H9 (cell line): ENCODE measurements at regions not wholly inside any gene's neighbourhood (a gene's known extent, or its start where the extent isn't known, plus 50 kb on each side); places are given as distances from the start of the nearest gene placed in this dataset.

Source experiments
- DNase-seq: peaks from one replicate; pipeline ENCODE4 v3.0.0-alpha.2; 2017
- H2AFZ ChIP-seq: one replicate; pipeline ENCODE4 v1.6.1; 2013; ENCODE audit warnings: mild to moderate bottlenecking, low read length, control low read depth, moderate library complexity
- H2AK5ac ChIP-seq: 2 replicates; pipeline ENCODE4 v1.6.1; 2013; ENCODE audit warnings: low read length, control low read depth, mixed read lengths; ENCODE audit not compliant: insufficient read length
- H2BK120ac ChIP-seq: one replicate; pipeline ENCODE4 v1.6.1; 2013; ENCODE audit warnings: low read depth, mild to moderate bottlenecking, low read length, control low read depth, inconsistent platforms; ENCODE audit not compliant: poor library complexity, severe bottlenecking
- H2BK12ac ChIP-seq: 2 replicates; pipeline ENCODE4 v1.6.1; 2013; ENCODE audit warnings: low read length, control low read depth, mixed read lengths, low read depth; ENCODE audit not compliant: insufficient read length
- H2BK15ac ChIP-seq: 2 replicates; pipeline ENCODE4 v1.6.1; 2013; ENCODE audit warnings: low read depth, low read length, control low read depth
- H2BK20ac ChIP-seq: one replicate; pipeline ENCODE4 v1.6.1; 2013; ENCODE audit warnings: low read depth, mild to moderate bottlenecking, low read length, control low read depth, inconsistent platforms; ENCODE audit not compliant: poor library complexity, severe bottlenecking
- H2BK5ac ChIP-seq: 2 replicates; pipeline ENCODE4 v1.6.1; 2013; ENCODE audit warnings: low read length, control low read depth, mixed read lengths; ENCODE audit not compliant: insufficient read length
- H3K14ac ChIP-seq: 2 replicates; pipeline ENCODE4 v1.6.1; 2013; ENCODE audit warnings: low read length, control low read depth; ENCODE audit not compliant: insufficient read depth
- H3K18ac ChIP-seq: 2 replicates; pipeline ENCODE4 v1.6.1; 2013; ENCODE audit warnings: low read depth, mild to moderate bottlenecking, mixed read lengths, low read length, control low read depth; ENCODE audit not compliant: insufficient read length
- H3K23ac ChIP-seq: 2 replicates; pipeline ENCODE4 v1.6.1; 2013; ENCODE audit warnings: low read length, control low read depth, mixed read lengths, low read depth; ENCODE audit not compliant: insufficient read length
- H3K23me2 ChIP-seq: 2 replicates; pipeline ENCODE4 v1.6.1; 2013; ENCODE audit warnings: low read depth, mild to moderate bottlenecking, mixed read lengths, low read length, control low read depth; ENCODE audit not compliant: insufficient read length, poor library complexity, severe bottlenecking
- H3K27ac ChIP-seq: 2 replicates; pipeline ENCODE4 v1.5.1; 2013; ENCODE audit warnings: low read length, control low read depth, mixed read lengths, low read depth; ENCODE audit not compliant: insufficient read length
- H3K27me3 ChIP-seq: 2 replicates; pipeline ENCODE4 v1.6.1; 2013; ENCODE audit warnings: low read length, control low read depth, inconsistent platforms; ENCODE audit not compliant: insufficient read depth
- H3K4ac ChIP-seq: 2 replicates; pipeline ENCODE4 v1.6.1; 2013; ENCODE audit warnings: low read depth, mild to moderate bottlenecking, control low read depth, inconsistent platforms, low read length, moderate library complexity
- H3K4me1 ChIP-seq: 2 replicates; pipeline ENCODE4 v1.6.1; 2013; ENCODE audit warnings: low read length, control low read depth, inconsistent platforms; ENCODE audit not compliant: insufficient read depth
- H3K4me2 ChIP-seq: 2 replicates; pipeline ENCODE4 v1.6.1; 2013; ENCODE audit warnings: low read length, control low read depth, mixed read lengths; ENCODE audit not compliant: insufficient read length, insufficient read depth
- H3K56ac ChIP-seq: 2 replicates; pipeline ENCODE4 v1.6.1; 2013; ENCODE audit warnings: low read depth, mild to moderate bottlenecking, mixed read lengths, low read length, control low read depth; ENCODE audit not compliant: insufficient read length
- H3K79me1 ChIP-seq: 2 replicates; pipeline ENCODE4 v1.6.1; 2013; ENCODE audit warnings: low read depth, mild to moderate bottlenecking, moderate library complexity, low read length, control low read depth, inconsistent platforms; ENCODE audit not compliant: insufficient read depth, poor library complexity, severe bottlenecking
- H3K79me2 ChIP-seq: 2 replicates; pipeline ENCODE4 v1.6.1; 2013; ENCODE audit warnings: low read length, control low read depth, inconsistent platforms; ENCODE audit not compliant: insufficient read depth
- H3K9ac ChIP-seq: 2 replicates; pipeline ENCODE4 v1.6.1; 2013; ENCODE audit warnings: low read length, control low read depth, mixed read lengths; ENCODE audit not compliant: insufficient read length; ENCODE audit errors: extremely low read depth
- H3K9me3 ChIP-seq: one replicate; pipeline ENCODE4 v1.6.1; 2013; ENCODE audit warnings: low read depth, low read length, inconsistent platforms; ENCODE audit not compliant: control insufficient read depth
- H3T11ph ChIP-seq: one replicate; pipeline ENCODE4 v1.6.1; 2013; ENCODE audit warnings: mild to moderate bottlenecking, low read length, control low read depth, inconsistent platforms
- H4K20me1 ChIP-seq: one replicate; pipeline ENCODE4 v1.6.1; 2013; ENCODE audit not compliant: control insufficient read depth, insufficient read length, insufficient read depth
- H4K5ac ChIP-seq: 2 replicates; pipeline ENCODE4 v1.6.1; 2013; ENCODE audit warnings: low read depth, mild to moderate bottlenecking, mixed read lengths, low read length, control low read depth; ENCODE audit not compliant: insufficient read length
- H4K8ac ChIP-seq: replicated peaks from 2 replicates; pipeline ENCODE4 v1.6.1; 2013; ENCODE audit warnings: low read length, control low read depth, mixed read lengths, low read depth; ENCODE audit not compliant: insufficient read length
- H4K91ac ChIP-seq: 2 replicates; pipeline ENCODE4 v1.6.1; 2013; ENCODE audit warnings: low read depth, mild to moderate bottlenecking, moderate library complexity, mixed read lengths, low read length, control low read depth; ENCODE audit not compliant: insufficient read length
- H3K27ac Mint-ChIP-seq, 3 experiments: 2 replicates in 2 of 3; 3 replicates in 1 of 3; pipeline ENCODE4 v1.8.0; 2020 to 2021; ENCODE audit warnings: mixed read lengths in 3 of 3, mild to moderate bottlenecking in 1 of 3, moderate library complexity in 1 of 3
- H3K27me3 Mint-ChIP-seq: 2 replicates; pipeline ENCODE4 v1.8.0; 2021; ENCODE audit warnings: low read depth, mild to moderate bottlenecking, moderate library complexity, mixed read lengths
- H3K36me3 Mint-ChIP-seq, 3 experiments: 2 replicates in 2 of 3; 3 replicates in 1 of 3; pipeline ENCODE4 v1.8.0; 2020 to 2021; ENCODE audit warnings: low read depth in 3 of 3, mixed read lengths in 3 of 3; ENCODE audit not compliant: insufficient read depth in 1 of 3
- H3K4me1 Mint-ChIP-seq, 2 experiments: 2 replicates each; pipeline ENCODE4 v1.8.0; 2020; ENCODE audit warnings: mixed read lengths in 2 of 2
- H3K4me3 Mint-ChIP-seq, 2 experiments: 2 replicates in 1 of 2; 3 replicates in 1 of 2; pipeline ENCODE4 v1.8.0; 2020 to 2021; ENCODE audit warnings: mild to moderate bottlenecking in 2 of 2, mixed read lengths in 2 of 2, moderate library complexity in 1 of 2
- H3K9me3 Mint-ChIP-seq, 2 experiments: 2 replicates in 1 of 2; 3 replicates in 1 of 2; pipeline ENCODE4 v1.8.0; 2020; ENCODE audit warnings: mild to moderate bottlenecking in 2 of 2, mixed read lengths in 2 of 2, moderate library complexity in 1 of 2
- CTCF ChIP-seq: fragments of 200-600 bp; sonication (generic); conservative IDR thresholded peaks from 3 replicates; pipeline ENCODE4 v1.8.0; 2021; ENCODE audit warnings: antibody characterized with exemption, mild to moderate bottlenecking
- whole genome bisulfite sequencing: extraction: QIAGEN DNeasy Blood & Tissue Kit; methylation state at CpG from one replicate; pipeline ENCODE4 v1.1.7; 2013; ENCODE audit warnings: missing lambda C conversion rate, low lambda C conversion rate, mixed read lengths; ENCODE audit not compliant: insufficient read length; ENCODE audit errors: extremely low coverage; 5-methylcytosine and 5-hydroxymethylcytosine counted together

DNA sequence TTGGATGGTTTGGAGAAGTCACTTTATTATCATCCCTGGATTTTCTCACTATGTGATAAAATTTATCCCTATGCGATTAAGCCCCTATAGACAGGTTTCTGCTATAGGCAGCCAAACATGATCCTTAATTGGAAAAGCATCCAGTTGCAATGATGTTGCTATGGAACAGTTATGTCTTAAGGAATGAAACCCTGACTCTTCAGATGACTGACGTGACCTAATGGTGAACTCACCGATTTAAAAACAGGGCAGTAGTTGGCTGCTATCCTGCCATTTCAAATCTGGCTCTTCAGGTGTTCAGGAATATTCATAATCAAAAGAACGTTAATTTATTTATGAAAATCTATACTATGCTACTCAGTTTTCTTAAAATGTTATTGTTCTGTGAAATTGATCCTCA lies 106.8 kb upstream of the ROBO1 start:
- Histone ChIP-seq H3K23ac (no peak overlapping the region), H3K79me1 (no peaks in the 10 kb centered on the region), H4K91ac (no peak overlapping the region), H3K27ac (no peak overlapping the region), H3K79me2 (no peaks in the 10 kb centered on the region), H3K4me2 (no peak overlapping the region), H3K9ac (no peak overlapping the region), H3K4me1 (no peaks in the 10 kb centered on the region), H2BK5ac (no peak overlapping the region), H3K9me3 (no peaks in the 10 kb centered on the region), H2BK120ac (no peak overlapping the region), H2BK15ac (no peak overlapping the region), H2AFZ (no peak overlapping the region), H3K4ac (no peak overlapping the region), H2BK12ac (no peak overlapping the region), H3K27me3 (no peaks in the 10 kb centered on the region), H4K5ac (no peak overlapping the region), H3K14ac (no peak overlapping the region), H3K18ac (no peak overlapping the region), H3T11ph (no peak overlapping the region), H3K23me2 (no peaks in the 10 kb centered on the region), H3K56ac (no peak overlapping the region), H2AK5ac (no peak overlapping the region), H4K8ac (no peak overlapping the region), H4K20me1 (no peaks in the 10 kb centered on the region), H2BK20ac (no peak overlapping the region)
- no peaks in the 10 kb centered on the region for H3K27me3 Mint-ChIP-seq
- H3K4me3 Mint-ChIP-seq: no peak overlapping the region
- no peak for DNase-seq
- H3K36me3 Mint-ChIP-seq: no peaks in the 10 kb centered on the region; a peak in 2 of 7 replicates
- no CpG with 5 or more reads among the region's 4 CpGs for WGBS
- H3K4me1 Mint-ChIP-seq: peaks cover 4% of the 10 kb centered on the region in 2 experiments; a peak in 3 of 4 replicates
- no peak overlapping the region for H3K27ac Mint-ChIP-seq
- peaks cover 0 to 1% of the 10 kb centered on the region in 2 experiments; a peak in 1 of 5 replicates for H3K9me3 Mint-ChIP-seq
- TF ChIP-seq CTCF: no peak
